Astrocyte (in vitro differentiated cells and primary cell): ENCODE measurements at regions not wholly inside any gene's neighbourhood (a gene's known extent, or its start where the extent isn't known, plus 50 kb on each side); places are given as distances from the start of the nearest gene placed in this dataset.

Experiments used
- CTCF ChIP-seq: IDR thresholded peaks from 2 replicates; pipeline ENCODE4 v1.5.1; 2011; ENCODE audit warnings: low read depth, mild to moderate bottlenecking, inconsistent platforms, low read length, moderate library complexity; ENCODE audit not compliant: insufficient read depth
- EZH2 ChIP-seq: IDR thresholded peaks from 2 replicates; pipeline ENCODE4 v1.6.1; 2012; ENCODE audit warnings: mild to moderate bottlenecking, low read length, inconsistent platforms; ENCODE audit not compliant: insufficient read depth

- no peak for TF ChIP-seq CTCF
- no peak for TF ChIP-seq EZH2
Measured at GRCh38 chr4:84164201-84164600, 334.9 kb downstream of the NKX6-1 start.
